Stimulated activated CD8-positive, alpha-beta memory T cell treated with anti-CD3 and anti-CD28 coated beads, Interleukin-12 subunit alpha, Interleukin-12 subunit beta, amount 100 ng/mL, for 4 hours (primary cell): ENCODE measurements at regions not wholly inside any gene's neighbourhood (a gene's known extent, or its start where the extent isn't known, plus 50 kb on each side); places are given as distances from the start of the nearest gene placed in this dataset.

Experiments
- DNase-seq: peaks from one replicate; pipeline ENCODE4 v3.0.0-alpha.2; 2020; ENCODE audit warnings: low read depth

DNA sequence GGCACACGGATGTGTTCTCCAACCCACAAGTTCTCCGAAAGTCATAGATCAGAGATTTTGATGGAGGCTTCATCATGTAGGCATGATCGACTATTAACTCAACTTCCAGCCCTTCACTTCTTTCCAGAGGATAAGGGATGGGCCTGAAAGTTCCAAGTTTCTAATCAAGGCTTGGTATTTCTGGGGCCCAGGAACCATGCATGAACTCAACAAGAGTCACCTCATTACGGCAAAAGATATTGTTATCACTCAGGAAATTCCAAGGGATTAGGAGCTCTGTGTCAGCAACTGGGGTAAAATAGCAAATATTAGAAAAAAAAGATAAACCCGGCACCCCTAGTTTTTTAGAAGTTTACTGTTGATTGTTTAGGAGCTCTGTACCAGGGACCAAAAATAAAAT, 240.1 kb upstream of the PPP1R2C start:
- DNase-seq: no peak

DNA sequence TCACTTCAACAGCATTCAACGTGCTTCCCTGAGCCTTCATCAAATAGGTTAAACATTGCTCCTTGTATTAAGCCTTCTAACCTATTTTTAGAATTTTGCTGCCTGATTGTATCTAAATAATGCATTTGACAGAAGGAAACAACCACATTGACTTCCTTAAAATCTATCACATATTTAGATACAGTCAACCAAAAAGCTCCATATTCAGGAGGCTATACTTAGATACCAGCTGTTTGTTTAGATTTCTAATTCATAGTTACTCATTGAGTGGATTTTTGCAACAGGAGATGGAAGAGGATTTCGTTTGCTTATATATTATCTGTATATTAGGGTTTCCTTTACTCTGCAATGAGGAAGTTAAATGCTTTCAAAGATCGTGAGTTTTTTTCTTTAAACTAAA, 241.1 kb upstream of the PPP1R2C start:
- no peak for DNase-seq

DNA sequence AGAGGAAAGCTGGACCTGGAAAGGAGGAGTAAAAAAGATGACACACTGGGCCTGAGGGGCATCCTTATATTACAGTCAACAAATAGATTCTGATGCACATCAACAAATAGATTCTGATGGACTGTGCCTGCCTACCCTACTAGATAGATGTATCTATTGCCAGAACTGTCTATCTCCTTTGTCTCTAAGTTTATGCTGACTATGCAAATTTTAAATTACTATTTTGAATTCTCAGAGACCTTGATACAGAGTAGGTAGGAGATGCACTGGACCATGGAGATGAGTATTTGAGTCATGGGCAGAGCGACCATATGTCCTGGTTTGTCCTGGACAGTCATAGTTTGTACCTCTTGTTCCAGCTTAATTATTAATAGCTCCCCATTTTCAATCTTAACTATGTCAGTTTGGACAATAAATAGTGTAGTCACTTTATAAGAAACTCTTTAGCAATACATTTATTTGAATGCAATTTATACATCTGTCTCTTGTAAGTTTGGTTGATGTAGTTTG, 247.9 kb upstream of the PPP1R2C start:
- DNase-seq: no peak

DNA sequence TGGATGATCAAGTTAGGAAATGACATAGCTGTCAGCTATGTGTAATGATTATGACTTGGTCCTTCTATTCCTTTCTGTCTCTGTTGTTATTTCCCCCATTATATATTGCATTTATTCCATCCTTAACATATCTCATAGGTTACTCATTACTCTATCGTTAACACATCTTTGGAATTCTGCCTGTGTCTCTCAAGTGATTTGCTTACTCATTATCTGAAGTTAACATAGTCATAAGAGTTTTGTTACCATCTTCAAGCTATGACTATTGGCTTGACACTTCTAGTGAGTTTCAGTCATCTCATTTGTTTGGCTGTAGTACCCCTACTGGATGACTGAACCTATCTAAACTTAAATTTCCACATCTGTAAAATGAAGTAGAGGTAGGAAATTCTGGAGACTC, 286.1 kb upstream of the PPP1R2C start:
- DNase-seq: no peak

DNA sequence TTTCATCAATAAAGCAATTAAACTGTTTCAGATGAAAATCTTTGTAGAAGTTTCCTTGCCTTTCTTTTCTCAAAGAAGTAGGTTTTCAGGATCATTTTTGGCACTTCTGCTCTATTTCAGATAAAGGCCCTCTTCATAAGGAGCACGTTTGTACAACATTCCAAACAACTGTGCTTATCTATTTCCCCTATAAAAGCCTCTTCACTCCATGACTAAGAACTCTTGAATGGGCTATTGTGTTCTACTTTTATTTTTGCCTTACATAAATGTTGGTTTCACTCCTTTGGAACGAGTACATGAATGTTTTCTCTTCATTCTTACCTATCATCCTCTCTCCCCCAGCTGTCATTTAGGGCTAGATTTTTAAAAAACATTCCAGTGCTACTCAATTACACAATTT, 288.0 kb upstream of the PPP1R2C start:
- DNase-seq: no peak

DNA sequence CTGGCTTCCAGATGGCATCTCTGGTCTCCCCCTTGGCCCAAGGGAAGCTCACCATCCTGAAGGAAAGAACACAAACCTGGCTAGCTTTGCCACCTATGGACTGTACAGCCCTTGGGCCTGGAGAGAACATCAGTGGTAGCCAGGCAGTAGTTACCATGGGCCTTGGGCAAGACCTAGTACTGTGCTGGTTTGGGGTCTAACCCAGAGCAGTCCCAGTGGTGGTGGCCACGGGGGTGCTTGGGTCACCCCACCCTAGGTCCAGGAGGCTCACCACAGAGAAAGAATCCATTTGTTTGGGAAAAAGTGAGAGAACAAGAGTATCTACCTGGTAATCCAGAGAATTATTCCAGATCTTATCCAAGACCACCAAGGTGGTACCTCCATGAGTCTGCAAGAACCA, 290.7 kb upstream of the PPP1R2C start:
- no peak for DNase-seq

DNA sequence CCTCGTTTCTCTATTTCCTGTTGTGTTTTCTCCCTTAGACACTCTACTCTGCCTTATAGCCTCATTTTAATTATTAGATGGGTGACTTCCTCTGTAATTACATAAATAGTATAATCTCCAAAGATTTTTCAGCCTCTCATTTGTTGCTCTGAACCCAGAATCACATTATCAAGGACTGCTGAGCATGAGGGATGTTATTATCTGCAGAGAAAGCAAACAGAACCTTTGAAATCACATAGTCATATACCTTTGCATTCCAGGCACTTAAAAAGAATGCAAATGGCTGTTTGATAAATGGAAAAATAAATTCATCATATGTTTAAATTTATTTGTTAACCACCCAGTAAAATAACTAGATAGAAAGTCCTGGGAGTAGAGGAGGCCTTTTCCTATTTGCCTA, 305.1 kb upstream of the PPP1R2C start:
- no peak for DNase-seq

DNA sequence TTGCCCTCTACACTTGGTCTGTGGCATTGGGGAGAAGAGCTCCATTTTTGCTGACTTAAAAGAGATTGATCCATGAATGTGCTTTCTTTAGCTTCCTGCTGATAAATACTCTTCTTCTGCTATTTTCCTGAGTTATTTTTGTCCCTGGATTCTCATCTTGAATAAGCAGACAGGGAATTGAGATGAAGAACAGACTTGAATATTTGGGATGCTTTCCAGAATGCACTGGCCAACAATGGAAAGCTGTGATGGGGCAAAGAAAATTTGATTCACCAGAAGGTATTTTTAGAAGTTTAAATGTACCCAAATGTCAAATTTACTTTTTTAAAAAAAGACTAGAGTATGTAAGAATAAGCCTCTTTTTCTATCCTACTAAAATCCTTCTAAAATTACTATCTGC, 309.9 kb upstream of the PPP1R2C start:
- no peak for DNase-seq

DNA sequence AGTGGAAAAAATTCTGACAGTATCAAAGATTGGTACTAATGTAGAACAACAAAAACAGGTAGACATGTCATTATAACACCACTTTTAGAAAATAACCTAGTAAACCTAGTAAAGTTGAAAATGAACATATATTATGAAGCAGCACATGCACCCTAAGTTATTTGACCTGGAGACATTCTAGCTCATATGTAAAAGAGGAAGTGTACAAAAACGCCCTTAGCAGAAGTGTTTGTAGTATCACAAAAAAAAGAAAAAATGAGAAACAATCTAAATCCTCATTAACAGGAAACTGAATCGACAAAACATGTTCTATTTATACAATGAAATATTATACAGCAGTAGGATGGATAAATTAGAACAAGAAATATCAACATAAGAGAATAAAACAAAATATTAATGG, 318.9 kb upstream of the PPP1R2C start:
- DNase-seq: no peak

DNA sequence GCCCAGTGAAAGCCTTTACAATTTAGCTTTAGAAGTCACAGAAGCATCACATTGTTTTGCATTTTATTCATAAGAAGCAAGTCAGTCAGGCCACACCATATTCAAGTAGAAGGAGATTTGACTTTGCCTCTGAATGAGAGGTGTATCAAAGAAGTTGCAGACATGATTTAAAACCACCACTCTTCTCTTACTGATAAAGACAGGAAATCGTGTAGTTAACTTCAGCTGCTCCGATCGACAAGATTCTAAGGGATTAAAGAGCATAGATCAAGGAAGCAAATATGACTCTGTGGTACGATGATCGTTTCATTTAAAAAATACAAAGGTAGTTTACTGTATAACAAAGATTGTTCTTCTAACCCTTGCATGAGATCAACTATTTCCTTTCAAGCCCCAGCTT, 328.0 kb upstream of the PPP1R2C start:
- DNase-seq: no peak

DNA sequence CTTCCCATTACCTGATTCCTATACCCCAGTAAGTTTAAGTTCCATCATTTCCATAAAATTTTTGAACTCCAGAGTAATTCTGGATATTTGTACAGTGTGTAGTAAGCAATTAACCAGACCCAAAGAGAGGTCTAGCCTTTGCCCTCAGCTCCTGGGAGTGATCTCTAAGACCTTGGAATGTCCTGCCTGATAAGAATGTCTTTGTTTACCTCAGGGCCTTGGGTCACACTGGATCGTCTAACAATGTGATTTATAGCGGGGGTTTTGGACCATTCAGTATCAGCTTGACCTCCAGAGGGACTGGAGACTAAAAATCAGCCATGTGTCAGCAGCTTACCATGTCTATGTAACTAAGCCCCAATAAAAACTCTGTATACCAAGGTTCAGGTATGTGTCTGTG, 330.9 kb upstream of the PPP1R2C start:
- no peak for DNase-seq

DNA sequence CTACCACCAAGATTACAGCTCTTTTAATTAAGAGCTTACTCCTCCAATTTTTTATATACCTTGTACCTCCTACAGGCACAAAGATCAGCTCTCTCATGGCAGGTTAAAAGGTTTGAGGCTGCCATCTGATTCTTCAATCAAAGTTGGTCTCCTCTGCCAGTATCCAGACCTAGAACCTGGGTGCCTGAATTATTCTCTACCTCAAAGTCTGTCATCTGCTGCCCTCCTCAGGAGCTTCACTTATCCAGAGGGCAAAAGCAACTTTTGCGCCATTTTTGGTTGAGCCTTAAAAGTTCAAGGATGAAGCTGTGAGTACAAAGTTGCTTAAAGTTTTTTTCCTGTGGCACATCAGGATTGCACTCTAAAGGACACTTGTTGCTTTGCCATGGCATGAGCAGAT, 343.7 kb upstream of the PPP1R2C start:
- DNase-seq: no peak

DNA sequence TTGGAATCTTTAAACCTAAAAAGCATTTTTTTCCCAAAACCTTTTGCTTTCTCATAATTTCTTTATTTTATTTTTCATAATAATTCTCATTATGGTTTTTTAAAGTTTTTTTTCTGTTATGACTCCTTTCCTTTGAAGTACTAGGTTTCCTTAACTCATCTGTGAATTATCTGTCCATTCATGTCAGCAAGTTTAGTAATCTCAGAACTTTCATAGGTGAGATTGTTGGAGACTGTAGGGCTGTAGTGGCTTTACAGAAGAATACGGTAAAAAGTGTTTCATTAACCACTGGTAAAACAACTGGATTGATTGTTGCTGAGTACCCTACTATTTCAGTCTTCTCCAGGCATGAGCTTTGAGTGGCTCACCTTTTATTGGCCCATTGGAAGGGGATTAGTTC, 361.7 kb upstream of the PPP1R2C start:
- DNase-seq: no peak

DNA sequence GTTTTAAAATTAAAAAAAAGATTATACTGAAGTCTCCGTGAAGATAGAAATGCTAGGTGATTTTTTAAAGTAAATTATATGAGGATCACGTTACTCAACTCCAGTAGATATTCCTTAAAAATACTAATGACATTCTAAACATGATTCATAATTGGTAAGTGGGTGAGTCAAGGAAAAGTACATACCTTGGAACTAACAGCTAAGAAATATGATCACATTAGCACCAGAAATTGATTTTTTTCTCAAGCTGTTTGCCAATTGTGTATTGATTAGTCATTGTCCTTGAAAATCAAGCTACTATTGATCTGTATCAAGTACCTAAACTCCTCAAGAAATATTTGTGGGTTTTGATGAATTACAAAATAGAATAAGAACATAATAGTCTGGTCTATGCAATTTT, 362.6 kb upstream of the PPP1R2C start:
- DNase-seq: no peak

DNA sequence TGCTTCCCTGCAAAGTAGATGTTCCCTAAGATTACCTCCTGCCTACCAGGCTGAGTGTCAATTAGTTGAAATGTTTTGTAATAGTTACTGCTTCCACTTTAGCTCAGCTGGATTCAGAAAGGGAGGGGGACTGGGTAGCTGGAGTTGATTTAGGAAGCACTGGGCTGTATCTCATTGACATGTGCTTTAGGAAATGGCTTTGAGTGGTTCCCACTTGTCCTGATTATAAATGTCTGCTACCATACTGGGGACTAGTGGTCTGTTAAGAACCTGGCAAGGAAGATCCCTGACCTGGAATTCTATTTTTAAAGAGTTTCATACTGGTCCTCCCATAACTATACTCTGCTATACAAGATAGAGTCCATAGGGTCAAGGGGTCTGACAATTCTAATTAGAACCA, 363.9 kb upstream of the PPP1R2C start:
- DNase-seq: no peak

DNA sequence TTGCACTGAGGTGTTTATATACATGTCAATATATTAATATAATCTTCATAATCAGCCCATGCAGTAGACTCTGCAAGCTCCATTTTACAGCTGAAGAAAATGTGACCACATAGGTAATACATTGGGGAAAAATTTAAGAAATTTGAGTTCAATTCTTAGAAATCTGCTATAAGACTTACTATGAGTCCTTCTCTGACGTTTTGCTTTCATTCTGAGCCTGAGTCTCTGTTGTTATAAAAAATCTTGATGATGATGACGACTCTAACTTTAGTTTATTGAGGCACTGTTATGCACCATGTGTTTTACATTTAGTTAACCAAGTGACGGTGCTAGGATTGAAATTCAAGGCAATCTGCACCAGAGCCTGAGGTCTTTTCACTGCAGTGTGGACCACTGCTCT, 370.3 kb upstream of the PPP1R2C start:
- no peak for DNase-seq

DNA sequence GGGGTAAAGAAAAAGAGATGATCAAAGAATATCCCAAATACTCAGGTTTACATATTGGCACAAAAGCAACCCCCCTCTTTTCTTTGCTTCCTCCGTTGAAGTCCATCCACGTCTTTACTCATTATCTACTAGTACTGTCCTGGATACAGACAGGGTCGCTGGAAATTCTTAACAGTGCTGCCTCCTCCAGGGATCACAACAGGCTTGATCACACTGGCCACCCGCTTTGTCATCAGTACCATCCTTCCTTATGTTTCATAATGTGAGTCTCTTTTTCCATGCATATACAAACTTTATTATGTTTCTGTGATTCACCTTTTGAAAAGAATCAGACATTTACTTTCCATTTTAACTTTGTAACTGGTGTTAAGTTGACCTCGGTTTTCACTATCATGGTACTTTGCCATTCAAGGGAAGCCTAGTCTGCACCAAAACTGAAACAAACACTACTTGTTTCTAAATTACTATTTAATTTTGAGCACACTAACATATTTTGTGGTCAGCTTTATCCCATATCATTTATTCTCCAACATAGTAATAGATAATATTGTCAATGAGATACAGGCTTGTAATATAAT, 387.5 kb upstream of the PPP1R2C start:
- no peak for DNase-seq

DNA sequence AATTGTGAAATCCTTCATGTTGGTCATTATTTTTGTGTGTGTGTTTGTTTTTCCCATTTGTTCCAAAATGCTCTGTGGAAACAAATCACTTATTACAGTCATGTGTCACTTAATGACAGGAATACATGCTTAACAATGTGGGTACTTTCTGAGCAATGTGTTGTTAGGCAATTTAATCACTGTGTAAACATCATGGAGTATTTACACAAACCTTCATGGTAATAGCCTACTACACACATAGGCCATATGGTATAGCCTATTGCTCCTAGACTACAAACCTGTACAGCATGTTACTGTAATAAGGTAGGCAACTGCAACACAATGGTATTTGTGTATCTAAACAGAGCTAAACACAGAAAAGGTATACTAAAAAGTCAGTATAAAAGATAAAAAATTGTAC, 388.9 kb upstream of the PPP1R2C start:
- DNase-seq: no peak

DNA sequence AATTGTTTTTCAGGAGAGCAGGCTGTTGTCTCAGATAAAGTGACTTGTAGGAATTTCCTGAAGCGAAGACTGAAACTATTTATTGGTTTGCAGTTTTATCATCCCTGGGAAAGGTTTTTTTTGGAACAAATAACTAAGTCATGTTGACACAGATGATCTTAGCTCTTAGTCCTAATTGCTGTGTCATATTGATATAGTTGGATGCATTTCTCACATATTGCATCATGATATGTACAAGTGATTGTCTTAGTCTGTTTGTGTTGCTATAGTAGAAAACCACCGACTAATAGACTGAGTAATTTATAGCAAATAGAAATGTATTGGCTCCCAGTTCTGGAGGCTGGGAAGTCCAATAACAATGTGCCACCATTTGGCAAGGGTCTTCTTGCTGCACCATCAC, 397.5 kb upstream of the PPP1R2C start:
- no peak for DNase-seq

DNA sequence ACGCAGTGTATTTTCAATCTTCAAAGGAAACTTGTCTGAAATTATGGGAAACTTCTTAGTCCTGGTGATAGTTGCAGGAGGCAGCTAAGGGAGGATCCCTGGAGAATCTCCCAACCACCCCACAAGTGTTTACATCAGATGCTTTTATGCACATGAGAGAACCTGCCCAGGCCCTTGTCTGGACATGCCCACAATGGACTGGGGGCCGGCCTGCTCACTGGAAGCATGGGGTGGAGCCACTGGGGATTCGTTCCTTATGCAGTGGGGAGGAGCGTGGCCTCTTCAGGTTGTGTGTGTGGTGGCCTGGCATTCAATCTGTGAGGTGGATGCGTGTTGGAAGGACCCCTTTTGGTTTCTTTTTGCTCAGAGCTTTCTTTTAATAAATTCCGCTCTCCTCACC, 398.7 kb upstream of the PPP1R2C start:
- no peak for DNase-seq

DNA sequence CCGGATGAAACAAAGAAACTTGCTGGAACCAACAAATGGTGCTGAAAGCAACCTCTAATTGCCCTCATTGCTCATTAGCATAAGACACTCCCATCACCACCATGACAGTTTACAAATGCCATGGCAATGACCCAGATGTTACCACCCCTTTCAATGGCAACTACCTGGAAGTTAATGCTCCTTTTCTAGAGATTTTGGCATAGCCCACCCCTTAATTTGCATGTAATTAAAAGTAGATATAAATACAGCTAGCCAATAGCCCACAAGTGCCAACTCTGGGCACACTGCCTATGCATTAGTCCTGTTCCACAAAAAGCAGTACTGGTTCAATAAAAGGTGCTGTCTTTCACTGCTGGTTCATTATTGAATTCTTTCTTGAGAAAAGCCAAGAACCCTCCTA, 410.3 kb upstream of the PPP1R2C start:
- no peak for DNase-seq

DNA sequence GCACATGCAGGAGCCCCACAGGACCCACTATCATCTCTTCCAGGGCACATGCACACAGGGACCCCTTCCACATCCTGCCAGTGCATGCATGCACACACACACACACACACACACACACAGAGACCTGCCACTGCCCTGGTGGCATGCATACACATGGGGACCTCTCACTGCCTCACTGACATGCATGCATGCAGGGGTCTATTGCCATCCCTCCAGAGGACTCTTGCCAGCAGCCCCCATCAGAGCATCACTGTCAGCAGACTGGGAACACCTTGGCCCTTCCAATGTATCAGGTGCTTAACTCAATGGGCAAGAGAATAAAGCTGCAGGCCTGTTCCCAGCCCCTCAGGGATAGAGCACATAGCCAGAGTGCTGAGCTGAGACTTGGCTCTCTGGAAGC, 433.6 kb upstream of the PPP1R2C start:
- no peak for DNase-seq

DNA sequence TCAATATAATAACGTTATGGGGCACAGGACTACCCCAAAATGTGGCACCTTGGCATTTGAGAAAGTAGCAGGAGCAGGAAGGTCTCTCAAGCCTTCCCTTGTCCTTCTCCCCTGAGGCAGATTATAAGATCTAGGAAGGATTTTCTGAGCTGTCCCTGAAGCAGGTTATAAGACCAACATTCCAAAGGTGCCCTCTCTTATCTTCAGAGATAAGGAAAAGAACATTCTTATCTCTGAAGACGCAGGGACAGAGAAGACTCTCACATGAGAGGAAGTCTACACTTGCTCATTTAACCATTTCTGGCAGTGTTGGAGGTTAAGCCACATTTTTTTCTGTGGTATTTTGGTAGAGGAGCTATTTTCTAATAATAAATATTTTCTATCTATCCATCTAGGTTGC, 437.9 kb upstream of the MAOA start:
- no peak for DNase-seq

DNA sequence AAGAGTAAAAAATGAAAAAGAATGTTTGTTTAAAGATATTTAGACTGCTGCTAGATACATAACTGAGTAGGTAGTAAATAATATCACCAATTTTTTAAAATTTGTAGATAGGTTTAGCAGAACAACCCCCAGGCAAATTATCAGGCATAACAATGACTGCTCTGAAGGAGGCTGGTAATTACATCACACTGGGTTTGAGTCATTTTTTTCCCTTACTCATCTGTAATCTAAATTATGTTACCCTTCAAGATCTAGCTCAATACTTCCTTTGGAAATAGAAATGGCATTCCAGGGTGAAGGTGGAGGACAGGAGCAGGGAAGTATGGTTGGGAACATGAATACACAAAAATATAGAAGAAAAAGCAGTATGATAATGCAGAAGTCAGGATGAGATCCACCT, 431.6 kb upstream of the MAOA start:
- no peak for DNase-seq
